HG03432 (cell line): ENCODE measurements at regions not wholly inside any gene's neighbourhood (a gene's known extent, or its start where the extent isn't known, plus 50 kb on each side); places are given as distances from the start of the nearest gene placed in this dataset.
"Not testable (repeated sequence)": the region's sequence is repeated elsewhere in the genome, so short reads cannot be mapped to it uniquely, and the experiment has no call there.

ENCODE experiments used
- ATAC-seq: cut with Tn5 transposase; IDR thresholded peaks from one replicate; pipeline ENCODE4 v1.9.1; 2021; ENCODE audit warnings: mild to moderate bottlenecking, moderate library complexity; ENCODE audit not compliant: unreplicated experiment

- not testable (repeated sequence) for ATAC-seq
These were observed 118.6 kb downstream of the ATP6V0E2 start for GRCh38 chr7:149992366-149992765.

GRCh38 chr7:149995369-149996026, 121.7 kb downstream of the ATP6V0E2 start:
- not testable (repeated sequence) for ATAC-seq

DNA sequence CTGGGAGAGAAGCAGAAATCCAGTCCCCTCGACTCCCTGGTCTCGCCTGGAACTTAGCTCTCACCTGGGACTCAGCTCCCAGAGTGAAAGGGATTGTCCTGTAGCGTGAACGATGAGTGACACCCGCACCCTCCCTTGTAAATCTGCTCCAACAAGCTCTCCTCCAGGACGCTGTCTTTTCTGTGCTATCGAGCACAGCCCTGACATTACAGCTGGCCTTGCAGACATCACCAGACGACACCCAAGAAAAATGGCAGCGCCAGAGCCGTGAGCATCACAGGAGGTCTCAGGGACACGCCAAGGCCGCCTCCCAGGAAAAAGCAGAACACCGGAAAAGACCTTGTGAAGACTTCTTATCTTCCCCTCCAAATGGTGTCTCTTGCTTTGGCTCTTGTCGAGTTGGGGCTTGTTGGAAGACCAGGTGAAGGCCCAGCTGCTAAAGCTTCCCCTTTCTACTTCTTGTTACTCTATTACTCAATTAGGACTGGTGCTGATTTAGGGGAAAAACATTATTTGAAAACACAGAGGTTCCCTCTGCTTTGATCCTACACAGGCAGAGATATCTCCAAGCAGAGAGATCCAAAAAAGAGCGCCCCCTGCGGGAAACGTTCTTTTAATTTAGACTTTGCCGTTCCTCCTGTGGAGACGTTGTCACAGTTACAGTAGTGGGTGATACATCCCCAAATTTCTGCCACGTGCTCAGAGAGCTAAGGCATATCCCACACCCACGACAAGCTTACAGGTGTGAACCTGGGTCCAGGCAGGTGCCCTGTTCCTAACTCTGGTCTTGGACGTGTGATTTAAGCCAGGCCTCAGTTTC, 127.2 kb downstream of the ATP6V0E2 start:
- not testable (repeated sequence) for ATAC-seq

GRCh38 chr7:150003304-150003810, 129.6 kb downstream of the ATP6V0E2 start:
- ATAC-seq: no peak

DNA sequence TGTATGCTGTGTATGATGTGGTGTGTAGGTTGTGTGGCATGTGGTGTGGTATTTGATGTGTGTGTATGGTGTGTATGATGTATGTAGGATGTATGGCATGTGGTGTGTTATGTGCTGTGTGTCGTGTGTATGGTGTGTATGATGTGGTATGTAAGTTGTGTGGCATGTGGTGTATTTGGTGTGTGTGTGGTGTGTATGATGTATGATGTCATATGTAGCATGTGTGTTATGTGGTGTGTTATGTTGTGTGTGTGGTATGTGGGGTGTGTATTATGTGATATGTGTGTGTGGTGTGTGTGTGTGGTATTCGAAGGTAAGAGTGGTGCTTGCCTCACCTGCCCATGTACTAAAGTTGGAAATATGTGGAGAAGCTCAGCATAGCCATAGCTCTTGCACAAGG, 130.2 kb downstream of the ATP6V0E2 start:
- ATAC-seq: not testable (repeated sequence)

GRCh38 chr7:150004843-150005242, 131.1 kb downstream of the ATP6V0E2 start:
- not testable (repeated sequence) for ATAC-seq

DNA sequence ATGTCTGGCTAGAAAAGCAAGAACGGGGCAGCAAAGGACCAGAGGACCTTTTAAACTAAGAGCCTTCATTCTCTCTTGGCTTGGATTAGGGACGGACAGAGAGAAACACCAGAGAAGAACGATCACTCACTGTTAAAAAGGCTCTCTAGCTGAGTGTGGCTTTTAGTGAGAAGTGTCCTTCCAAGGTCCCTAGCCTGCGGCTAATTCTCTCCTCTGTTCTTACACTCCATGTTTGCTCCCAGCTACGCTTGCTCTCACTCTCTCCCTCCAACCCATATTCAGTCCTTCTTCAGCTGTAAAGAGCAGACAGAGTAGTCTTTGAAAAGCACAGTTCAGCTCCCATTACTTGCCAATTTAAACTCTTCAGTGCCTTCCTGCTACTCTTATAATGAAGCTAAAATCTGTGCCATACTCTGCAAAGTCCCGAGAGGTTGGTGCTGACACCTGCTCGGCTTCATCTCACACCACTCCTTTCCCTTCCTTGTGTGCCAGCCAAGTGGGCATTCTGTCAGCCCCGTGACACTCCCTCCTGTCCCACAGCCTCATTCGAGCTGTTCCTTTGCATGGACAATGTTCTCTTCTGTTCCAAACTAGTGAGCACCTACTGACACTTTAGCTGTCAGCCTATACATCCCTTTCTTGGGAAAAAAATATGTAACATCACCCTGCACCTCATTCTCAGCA, 136.0 kb downstream of the ATP6V0E2 start:
- not testable (repeated sequence) for ATAC-seq

GRCh38 chr7:150016651-150017189, 143.0 kb downstream of the ATP6V0E2 start:
- ATAC-seq: not testable (repeated sequence)

DNA sequence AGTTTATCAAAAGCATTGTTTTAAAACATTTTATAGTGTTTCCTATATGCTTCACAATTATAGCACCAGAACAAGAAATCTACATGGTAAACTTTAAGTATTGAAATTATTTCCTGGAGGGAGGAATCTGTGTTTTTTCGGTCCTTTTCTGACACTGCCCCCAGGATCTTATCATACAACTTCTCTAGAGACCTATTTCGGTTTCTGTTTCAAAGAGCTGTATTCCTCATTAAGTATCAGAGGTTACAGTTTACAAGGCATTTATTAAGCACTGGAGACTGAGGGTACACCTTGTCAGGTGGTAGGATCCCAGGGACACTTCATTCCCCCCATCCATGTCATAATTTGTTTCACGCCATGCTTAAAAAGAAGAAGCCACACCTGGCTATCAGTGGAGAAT, 146.4 kb downstream of the ATP6V0E2 start:
- ATAC-seq: not testable (repeated sequence)

DNA sequence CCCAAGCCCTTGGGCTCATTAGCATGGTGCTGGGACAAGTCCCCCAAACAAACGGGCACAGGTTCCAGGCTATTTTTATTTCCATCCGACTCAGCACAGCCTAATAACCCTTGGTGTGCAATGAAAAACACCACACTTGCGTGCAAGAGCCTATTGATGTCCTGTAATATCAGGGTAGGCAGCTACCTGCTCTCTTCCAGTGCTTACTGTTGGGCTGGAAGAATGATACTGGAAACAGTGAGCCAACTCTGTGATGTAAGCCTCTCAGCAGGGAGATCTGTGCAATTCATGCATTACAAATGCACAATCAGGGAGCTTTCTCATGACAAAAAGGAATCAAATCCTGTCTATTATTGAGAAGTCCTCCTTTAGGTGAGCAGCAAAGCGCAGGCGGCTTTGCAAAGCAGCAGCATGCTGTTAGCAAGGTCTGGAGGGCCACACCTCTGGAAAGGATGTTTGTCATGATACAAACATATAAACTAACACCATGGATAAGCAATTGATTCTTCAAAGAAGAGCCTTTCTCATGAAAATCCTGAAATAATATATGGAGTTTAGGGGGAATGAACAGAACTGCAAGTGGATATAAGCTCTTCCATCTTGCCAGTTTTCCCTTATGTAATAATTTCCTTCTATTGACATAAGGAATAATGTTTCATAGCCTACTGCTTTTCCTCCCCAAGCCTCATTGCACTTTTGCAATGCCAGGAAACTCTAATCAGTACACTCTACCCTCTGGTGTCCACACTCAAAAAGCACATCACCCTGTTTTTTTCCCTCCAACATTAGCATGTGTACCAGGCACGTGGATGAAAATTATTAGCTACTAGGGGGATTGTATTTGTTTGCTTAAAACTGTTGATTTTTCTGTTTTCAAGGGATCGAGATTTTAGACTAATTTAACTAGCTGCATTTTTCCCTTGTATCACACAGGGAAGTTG, 151.1 kb downstream of the ATP6V0E2 start:
- ATAC-seq: not testable (repeated sequence)

DNA sequence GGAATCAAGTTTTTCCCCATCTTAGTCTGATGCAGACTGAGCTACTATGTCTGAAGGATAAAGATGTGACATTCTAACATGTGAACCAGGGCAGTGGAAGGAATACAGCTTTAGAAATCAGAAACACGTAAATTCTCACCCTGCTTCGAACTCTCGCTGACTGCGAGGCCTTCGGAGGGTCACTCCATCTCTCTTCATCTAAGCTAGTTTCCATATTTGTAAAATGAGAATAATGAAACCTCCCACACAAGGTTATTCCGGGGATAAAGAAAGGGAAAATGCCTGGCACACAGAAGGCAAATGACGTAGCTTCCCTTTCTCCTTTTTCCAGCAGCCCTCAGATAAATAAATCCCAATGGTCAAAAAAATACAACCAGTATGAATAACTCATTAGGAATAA, 152.0 kb downstream of the ATP6V0E2 start:
- ATAC-seq: not testable (repeated sequence)

GRCh38 chr7:150028344-150029012, 154.7 kb downstream of the ATP6V0E2 start:
- ATAC-seq: not testable (repeated sequence)

DNA sequence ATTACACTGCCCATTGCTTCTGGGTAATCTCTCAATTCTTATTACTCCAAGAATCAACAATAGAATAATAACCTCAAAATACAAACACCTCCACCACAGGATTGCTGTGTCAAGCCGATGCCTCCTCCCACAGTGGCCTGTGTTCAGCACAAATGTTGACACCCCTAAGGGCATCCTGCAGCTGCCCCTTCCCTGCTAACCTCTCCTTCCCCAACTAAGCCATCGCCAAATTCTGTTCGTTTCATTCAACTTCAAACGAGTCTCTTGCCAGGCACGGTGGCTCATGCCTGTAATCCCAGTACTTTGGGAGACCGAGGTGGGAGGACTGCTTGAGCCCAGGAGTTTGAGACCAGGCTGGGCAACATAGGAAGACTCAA, 155.2 kb downstream of the ATP6V0E2 start:
- not testable (repeated sequence) for ATAC-seq

- ATAC-seq: not testable (repeated sequence)
These were observed 158.0 kb downstream of the ATP6V0E2 start for GRCh38 chr7:150031733-150032132.

DNA sequence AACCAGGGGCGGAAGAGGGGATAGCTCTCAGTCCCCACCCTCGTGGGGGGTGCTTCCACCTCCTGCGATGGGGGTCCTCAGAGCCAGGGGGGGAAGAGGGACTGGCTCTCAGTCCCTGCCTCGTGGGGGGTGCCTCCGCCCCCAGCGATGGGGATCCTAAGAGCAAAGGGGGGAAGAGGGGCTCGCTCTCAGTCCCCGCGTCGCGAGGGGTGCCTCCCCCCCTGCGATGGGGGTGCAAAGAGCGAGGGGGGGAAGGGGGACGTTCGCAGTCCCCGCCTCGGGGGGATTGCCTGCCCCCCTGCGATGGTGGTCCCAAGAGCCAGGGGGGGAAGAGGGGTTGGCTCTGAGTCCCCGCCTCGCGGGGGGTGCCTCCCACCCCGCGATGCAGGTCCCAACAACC, 159.9 kb downstream of the ATP6V0E2 start:
- ATAC-seq: not testable (repeated sequence)

- not testable (repeated sequence) for ATAC-seq
These were observed 162.0 kb downstream of the ATP6V0E2 start for GRCh38 chr7:150035769-150036168.

DNA sequence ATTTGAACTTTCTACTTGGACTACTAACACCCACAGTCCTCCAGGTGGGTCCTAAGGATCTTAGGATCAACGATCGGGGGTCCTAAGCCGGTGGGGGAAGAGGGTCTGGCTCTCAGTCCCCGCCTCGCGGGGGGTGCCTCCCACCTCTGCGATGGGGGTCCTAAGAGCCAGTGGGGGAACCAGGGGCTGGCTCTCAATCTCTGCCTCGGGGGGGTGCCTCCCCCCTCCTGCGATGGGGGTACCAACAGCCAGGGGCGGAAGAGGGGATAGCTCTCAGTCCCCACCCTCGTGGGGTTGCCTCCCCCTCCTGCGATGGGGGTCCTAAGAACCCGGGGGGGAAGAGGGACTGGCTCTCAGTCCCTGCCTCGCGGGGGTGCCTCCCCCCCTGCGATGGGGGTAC, 165.3 kb downstream of the ATP6V0E2 start:
- ATAC-seq: not testable (repeated sequence)

- not testable (repeated sequence) for ATAC-seq
These were observed 168.5 kb downstream of the ATP6V0E2 start for GRCh38 chr7:150042281-150042680.

DNA sequence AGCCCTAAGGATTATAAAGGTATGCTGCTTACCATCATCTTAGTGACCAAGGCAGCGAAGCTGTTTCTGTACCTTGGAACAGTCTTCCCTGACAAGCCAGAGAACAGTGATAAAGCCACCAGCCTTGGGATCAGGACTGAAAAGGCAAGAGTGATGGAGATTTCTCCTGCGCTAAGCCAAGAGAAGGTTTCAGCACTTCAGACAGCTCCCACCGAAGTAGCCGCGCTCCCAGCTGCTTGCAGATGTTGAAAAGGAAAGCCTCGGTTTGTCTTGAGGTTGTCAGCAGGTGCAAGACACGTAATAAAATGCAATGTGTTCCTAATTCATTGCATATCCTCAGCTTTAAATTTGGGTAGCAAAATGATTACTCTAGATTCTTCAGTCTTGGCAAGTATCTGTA, 171.0 kb downstream of the ATP6V0E2 start:
- not testable (repeated sequence) for ATAC-seq
